Memory B cell (primary cell): ENCODE measurements at regions not wholly inside any gene's neighbourhood (a gene's known extent, or its start where the extent isn't known, plus 50 kb on each side); places are given as distances from the start of the nearest gene placed in this dataset.
"Not testable (repeated sequence)": the region's sequence is repeated elsewhere in the genome, so short reads cannot be mapped to it uniquely, and the experiment has no call there.

Experiments used
- ATAC-seq: fragments of 150-1000 bp; cut with Tn5 transposase; 2 replicates; pipeline ENCODE4 v1.10.0; 2021; ENCODE audit warnings: low read depth, mild to moderate bottlenecking, moderate library complexity
- DNase-seq, 2 donors: peaks; one replicate each; pipeline ENCODE4 v3.0.0; 2022; ENCODE audit warnings: low spot score in 2 of 2
- H3K27ac Mint-ChIP-seq: one replicate; pipeline ENCODE4 v1.8.0; 2022; ENCODE audit warnings: mild to moderate bottlenecking, moderate library complexity, mixed read lengths
- H3K27me3 Mint-ChIP-seq: one replicate; pipeline ENCODE4 v1.8.0; 2022; ENCODE audit warnings: mixed read lengths
- H3K36me3 Mint-ChIP-seq: one replicate; pipeline ENCODE4 v1.8.0; 2022; ENCODE audit warnings: mild to moderate bottlenecking, mixed read lengths
- H3K4me1 Mint-ChIP-seq: one replicate; pipeline ENCODE4 v1.8.0; 2022; ENCODE audit warnings: mixed read lengths
- H3K4me3 Mint-ChIP-seq: one replicate; pipeline ENCODE4 v1.8.0; 2022; ENCODE audit warnings: mild to moderate bottlenecking, moderate library complexity, mixed read lengths
- H3K9me3 Mint-ChIP-seq: one replicate; pipeline ENCODE4 v1.8.0; 2022; ENCODE audit warnings: mixed read lengths

DNA sequence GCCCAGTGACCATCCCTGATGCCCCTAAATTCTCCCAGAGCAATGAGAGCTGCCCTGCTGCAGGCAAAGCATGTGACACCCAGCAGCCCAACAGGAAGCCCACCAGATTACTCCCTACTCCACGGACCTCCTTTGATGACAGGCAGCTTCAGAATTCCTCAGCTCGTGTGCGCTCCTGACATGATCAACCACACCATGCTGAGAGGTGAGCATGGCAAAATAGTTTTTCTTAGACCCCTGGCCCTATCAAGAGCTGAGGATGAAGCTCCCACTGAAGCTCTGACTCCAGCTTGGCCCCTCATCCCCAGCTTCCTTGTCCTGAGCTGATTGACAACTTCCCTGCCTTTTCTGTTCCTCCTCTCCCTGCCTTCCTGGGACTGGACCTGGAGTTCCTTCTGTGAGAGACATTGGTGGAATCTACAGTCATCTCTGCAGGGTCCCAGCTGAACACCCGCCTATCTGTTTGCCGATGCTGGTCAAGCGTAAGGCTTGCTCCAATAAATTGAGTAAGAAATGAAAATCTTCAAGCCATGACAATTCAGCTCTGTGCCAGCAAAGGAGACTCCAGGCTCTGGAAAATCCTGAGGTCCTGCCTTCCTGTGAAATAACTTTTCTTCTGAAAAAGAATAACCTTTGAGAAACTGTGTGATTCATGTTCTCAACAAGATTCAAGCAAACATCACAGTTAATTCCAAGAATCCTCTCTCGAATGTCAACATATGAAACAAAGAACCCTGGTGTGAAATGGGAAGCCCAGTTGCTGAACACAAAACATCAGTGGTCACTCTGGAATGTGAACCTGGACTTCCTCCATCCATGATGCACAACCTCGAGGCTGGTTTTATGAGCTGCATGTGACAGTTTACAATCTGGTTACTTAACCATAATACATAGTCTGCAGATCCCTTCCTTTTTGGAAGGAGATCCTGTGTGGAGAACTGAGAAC is 201.1 kb downstream of the SPP2 start:
- Mint-ChIP-seq H3K36me3 (no peaks in the 10 kb centered on the region), H3K4me1 (peaks cover 3% of the 10 kb centered on the region), H3K4me3 (no peak overlapping the region), H3K27me3 (peaks cover 19% of the 10 kb centered on the region), H3K27ac (no peak overlapping the region), H3K9me3 (no peaks in the 10 kb centered on the region)
- DNase-seq (no peak), ATAC-seq (no peak)

DNA sequence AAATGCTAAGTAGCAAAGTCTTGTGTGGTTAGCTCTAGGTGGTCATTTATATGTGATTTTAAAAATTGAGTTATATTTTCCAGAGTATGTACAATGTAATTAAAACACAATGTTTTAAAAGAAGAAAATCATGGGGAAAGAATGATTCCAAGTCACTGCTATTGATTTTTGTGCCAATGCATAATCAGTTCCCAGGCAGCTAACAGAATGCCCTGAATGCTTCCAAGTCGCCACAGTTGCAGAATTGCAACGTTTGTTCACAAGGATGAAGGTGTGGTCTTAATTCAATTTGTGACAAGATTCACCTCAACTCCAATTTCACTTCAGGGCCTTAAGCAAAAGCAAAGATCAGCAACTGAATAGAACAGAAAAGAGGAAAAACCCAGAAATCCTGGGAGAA is 200.4 kb downstream of the SPP2 start:
- Mint-ChIP-seq H3K36me3 (no peaks in the 10 kb centered on the region), H3K4me3 (no peak overlapping the region), H3K27ac (no peak overlapping the region), H3K9me3 (no peaks in the 10 kb centered on the region), H3K27me3 (peaks cover 19% of the 10 kb centered on the region), H3K4me1 (peaks cover 3% of the 10 kb centered on the region)
- no peak for DNase-seq
- ATAC-seq = no peak

DNA sequence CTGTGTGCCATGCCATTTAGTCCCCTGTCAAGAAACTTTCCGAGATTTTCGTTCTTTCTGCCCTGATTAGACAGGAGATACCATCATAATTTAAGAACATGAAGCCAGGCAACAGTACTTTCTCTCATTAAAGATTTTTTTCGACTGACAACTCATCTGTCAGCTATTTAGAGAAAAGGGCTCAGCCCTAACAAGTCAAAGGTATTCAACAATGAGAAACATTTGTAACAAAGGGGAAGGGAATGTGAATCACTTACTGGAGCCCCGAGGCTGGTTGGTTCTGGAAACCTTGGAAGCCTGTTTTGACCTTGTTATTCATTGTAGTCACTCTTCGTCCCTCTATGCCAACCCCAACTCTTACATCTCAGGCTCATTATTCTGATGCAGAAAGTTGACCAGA is 199.4 kb downstream of the SPP2 start:
- H3K27ac Mint-ChIP-seq = no peak overlapping the region
- H3K4me3 Mint-ChIP-seq = no peak overlapping the region
- H3K9me3 Mint-ChIP-seq = no peaks in the 10 kb centered on the region
- H3K4me1 Mint-ChIP-seq = peaks cover 4% of the 10 kb centered on the region
- no peak for ATAC-seq
- peaks cover 19% of the 10 kb centered on the region for H3K27me3 Mint-ChIP-seq
- H3K36me3 Mint-ChIP-seq = no peaks in the 10 kb centered on the region
- DNase-seq = no peak

DNA sequence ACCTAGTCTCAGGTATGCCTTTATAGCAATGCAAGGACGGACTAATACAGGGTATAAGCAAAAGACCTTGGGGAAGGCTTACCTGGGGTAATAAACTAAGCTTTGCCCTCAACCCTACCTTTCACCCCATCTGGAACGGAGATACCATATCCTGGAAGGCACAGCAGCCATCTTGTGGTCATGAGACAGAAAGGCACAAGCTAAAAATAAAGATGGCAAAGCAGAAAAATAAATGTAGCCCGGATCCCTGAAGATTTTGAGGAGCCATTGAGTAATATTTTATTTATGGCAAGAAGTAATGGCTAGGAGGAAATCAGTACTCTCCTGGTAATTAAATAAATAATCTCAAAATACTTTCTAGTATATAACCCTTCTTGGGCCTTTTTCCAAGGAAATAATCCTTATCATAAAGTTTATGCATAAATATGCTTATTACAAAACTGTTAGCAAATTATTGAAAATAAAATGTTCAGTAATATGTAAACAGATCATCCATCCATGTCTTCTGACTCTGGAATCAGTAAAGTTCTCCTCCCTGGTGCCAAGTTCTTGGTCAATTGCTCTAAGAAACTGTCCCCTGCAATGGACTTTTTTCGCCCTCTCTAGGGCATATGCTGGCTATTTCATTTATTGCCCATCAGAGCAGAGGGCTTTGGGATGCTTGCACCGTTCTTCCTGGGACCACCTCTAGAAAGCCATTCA is 198.7 kb downstream of the SPP2 start:
- H3K9me3 Mint-ChIP-seq = no peaks in the 10 kb centered on the region
- ATAC-seq (no peak), DNase-seq (no peak)
- H3K36me3 Mint-ChIP-seq = no peaks in the 10 kb centered on the region
- no peak overlapping the region for H3K4me3 Mint-ChIP-seq
- H3K27ac Mint-ChIP-seq = no peak overlapping the region
- H3K4me1 Mint-ChIP-seq = peaks cover 2% of the 10 kb centered on the region
- H3K27me3 Mint-ChIP-seq = peaks cover 18% of the 10 kb centered on the region

DNA sequence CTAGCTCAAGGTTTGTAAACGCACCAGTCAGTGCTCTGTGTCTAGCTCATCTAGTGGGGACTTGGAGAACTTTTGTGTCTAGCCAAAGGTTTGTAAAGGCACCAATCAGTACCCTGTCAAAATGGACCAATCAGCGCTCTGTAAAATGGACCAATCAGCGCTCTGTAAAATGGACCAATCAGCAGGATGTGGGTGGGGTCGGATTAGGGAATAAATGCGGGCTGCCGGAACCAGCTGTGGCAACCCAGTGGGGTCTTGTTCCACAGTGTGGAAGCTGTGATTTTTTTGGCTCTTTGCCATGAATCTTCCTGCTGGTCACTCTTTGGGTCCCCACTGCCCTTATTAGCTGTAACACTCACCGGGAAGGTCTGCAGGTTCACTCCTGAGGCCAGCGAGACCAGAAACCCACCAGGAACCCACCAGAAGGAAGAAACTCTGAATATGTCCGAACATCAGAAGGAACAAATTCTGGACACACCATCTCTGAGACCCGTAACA is 197.8 kb downstream of the SPP2 start:
- DNase-seq = not testable (repeated sequence)

DNA sequence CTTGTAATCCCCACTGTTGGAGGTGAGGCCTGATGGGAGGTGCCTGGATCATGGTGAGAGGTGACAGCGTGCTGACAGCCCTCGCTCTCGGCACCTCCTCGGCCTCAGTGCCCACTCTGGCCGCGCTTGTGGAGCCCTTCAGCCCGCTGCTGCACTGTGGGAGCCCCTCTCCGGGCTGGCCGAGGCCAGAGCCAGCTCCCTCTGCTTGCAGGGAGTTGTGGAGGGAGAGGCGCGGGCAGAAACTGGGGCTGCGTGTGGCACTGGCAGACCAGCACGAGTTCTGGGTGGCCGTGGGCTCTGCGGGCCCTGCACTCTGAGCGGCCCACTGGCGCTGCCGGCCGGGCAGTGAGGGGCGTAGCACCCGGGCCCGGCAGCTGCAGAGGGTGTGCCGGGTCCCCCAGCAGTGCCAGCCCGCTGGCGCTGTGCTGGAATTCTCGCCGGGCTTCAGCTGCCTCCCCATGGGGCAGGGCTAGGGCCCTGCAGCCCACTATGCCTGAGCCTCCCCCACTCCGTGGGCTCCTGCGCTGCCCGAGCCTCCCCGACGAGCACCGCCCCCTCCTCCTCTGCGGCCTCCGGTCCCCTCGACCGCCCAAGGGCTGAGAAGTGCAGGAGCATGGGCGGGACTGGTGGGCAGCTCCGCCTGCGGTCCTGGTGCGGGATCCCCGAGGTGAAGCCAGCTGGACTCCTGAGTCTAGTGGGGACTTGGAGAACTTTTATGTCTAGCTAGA is 197.1 kb downstream of the SPP2 start:
- Mint-ChIP-seq H3K9me3 (no peaks in the 10 kb centered on the region), H3K36me3 (no peaks in the 10 kb centered on the region), H3K27me3 (peaks cover 16% of the 10 kb centered on the region), H3K4me3 (no peak overlapping the region), H3K27ac (no peak overlapping the region), H3K4me1 (peaks cover 8% of the 10 kb centered on the region)
- DNase-seq = no peak
- no peak for ATAC-seq

More for the DNA sequence above, 197.8 kb downstream of the SPP2 start:
- ATAC-seq, H3K36me3 Mint-ChIP-seq, H3K4me3 Mint-ChIP-seq, H3K27ac Mint-ChIP-seq, H3K9me3 Mint-ChIP-seq, H3K4me1 Mint-ChIP-seq: not testable (repeated sequence)
- peaks cover 18% of the 10 kb centered on the region for H3K27me3 Mint-ChIP-seq

- no peak for DNase-seq
- H3K27ac Mint-ChIP-seq = no peak overlapping the region
- ATAC-seq = no peak
- peaks cover 8% of the 10 kb centered on the region for H3K4me1 Mint-ChIP-seq
- no peak overlapping the region for H3K4me3 Mint-ChIP-seq
- H3K36me3 Mint-ChIP-seq = no peaks in the 10 kb centered on the region
- H3K9me3 Mint-ChIP-seq = no peaks in the 10 kb centered on the region
- peaks cover 6% of the 10 kb centered on the region for H3K27me3 Mint-ChIP-seq
These were observed 195.4 kb downstream of the SPP2 start for GRCh38 chr2:234245945-234246344.

DNA sequence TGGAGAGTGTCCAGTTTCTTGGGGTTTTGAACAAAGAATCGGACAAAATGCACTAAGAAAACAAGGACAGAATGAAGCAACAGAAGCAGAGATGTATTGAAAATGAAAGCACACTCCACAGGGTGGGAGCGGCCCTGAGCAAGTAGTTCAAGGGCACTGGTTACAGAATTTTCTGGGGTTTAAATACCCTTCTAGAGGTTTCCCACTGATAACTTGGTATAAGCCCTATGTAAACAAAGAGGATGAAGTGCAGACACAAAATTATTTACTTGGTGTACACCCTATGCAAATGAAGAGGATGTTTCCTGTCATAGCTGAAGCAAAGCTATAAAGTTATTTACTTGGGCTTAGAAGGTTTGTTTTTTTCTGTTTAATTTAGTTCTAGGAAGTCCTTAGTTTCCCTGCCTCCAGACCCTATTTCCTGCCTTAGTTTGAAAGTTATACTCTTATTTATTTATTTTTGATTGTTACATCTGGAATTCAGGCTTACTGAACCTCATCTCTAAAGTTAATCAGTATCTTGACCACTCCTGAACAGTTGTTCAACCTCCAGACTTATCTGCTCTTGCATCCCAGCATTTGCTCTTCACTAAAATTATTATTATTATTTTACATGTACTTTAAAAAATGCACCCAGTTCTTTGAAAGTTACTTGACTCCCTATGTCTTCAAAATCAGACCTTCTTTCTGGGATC is 193.5 kb downstream of the SPP2 start:
- Mint-ChIP-seq H3K36me3 (peaks cover 2% of the 10 kb centered on the region), H3K4me3 (no peak overlapping the region), H3K9me3 (peaks cover 3% of the 10 kb centered on the region), H3K27me3 (peaks cover 1% of the 10 kb centered on the region), H3K27ac (no peak overlapping the region), H3K4me1 (peaks cover 8% of the 10 kb centered on the region)
- ATAC-seq (no peak), DNase-seq (no peak)

GRCh38 chr2:234242459-234242836 is 191.9 kb downstream of the SPP2 start:
- no peak for DNase-seq
- Mint-ChIP-seq H3K4me1 (peaks cover 8% of the 10 kb centered on the region), H3K36me3 (peaks cover 2% of the 10 kb centered on the region), H3K9me3 (peaks cover 3% of the 10 kb centered on the region), H3K4me3 (no peak overlapping the region), H3K27me3 (peaks cover 1% of the 10 kb centered on the region), H3K27ac (no peak overlapping the region)
- ATAC-seq = no peak

- peaks cover 2% of the 10 kb centered on the region for H3K36me3 Mint-ChIP-seq
- DNase-seq = no peak
- H3K4me1 Mint-ChIP-seq = peaks cover 8% of the 10 kb centered on the region
- H3K27me3 Mint-ChIP-seq = peaks cover 1% of the 10 kb centered on the region
- H3K4me3 Mint-ChIP-seq = no peak overlapping the region
- ATAC-seq = no peak
- no peak overlapping the region for H3K27ac Mint-ChIP-seq
- peaks cover 3% of the 10 kb centered on the region for H3K9me3 Mint-ChIP-seq
These were observed 191.4 kb downstream of the SPP2 start for GRCh38 chr2:234241656-234242458.

- Mint-ChIP-seq H3K27ac (no peak overlapping the region), H3K9me3 (peaks cover 3% of the 10 kb centered on the region), H3K27me3 (peaks cover 1% of the 10 kb centered on the region), H3K36me3 (peaks cover 2% of the 10 kb centered on the region), H3K4me3 (no peak overlapping the region), H3K4me1 (peaks cover 8% of the 10 kb centered on the region)
- ATAC-seq (no peak), DNase-seq (no peak)
These were observed 190.4 kb downstream of the SPP2 start for GRCh38 chr2:234240917-234241316.

- H3K36me3 Mint-ChIP-seq = peaks cover 2% of the 10 kb centered on the region
- DNase-seq (no peak), ATAC-seq (no peak)
- H3K4me3 Mint-ChIP-seq = no peak overlapping the region
- no peak overlapping the region for H3K27ac Mint-ChIP-seq
- peaks cover 3% of the 10 kb centered on the region for H3K9me3 Mint-ChIP-seq
- H3K27me3 Mint-ChIP-seq = peaks cover 2% of the 10 kb centered on the region
- no peaks in the 10 kb centered on the region for H3K4me1 Mint-ChIP-seq
These were observed 184.7 kb downstream of the SPP2 start for GRCh38 chr2:234235191-234235590.

DNA sequence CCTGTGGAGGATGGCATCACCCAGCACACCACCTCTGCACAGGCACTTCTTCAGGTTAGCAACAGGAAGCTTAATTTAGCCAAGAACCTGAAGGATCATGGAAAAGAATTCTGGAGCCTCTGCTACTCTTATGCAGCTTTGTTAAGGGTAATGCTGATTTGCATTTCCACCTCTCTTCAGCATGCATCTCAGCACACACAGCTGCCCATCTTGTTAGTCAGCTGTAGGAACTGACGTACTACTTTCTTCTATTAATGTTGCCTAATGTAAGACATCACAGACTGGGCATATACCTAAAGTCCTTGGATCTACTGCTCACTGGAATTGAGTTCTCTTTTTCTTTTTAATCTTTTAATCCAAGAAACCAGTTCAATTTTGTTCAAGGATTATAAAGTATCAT is 181.0 kb downstream of the SPP2 start:
- Mint-ChIP-seq H3K36me3 (no peaks in the 10 kb centered on the region), H3K27me3 (peaks cover 4% of the 10 kb centered on the region), H3K4me1 (no peaks in the 10 kb centered on the region), H3K9me3 (no peaks in the 10 kb centered on the region), H3K4me3 (no peak overlapping the region), H3K27ac (no peak overlapping the region)
- DNase-seq = no peak
- no peak for ATAC-seq
